GM18499 (cell line): ENCODE measurements at regions not wholly inside any gene's neighbourhood (a gene's known extent, or its start where the extent isn't known, plus 50 kb on each side); places are given as distances from the start of the nearest gene placed in this dataset.

Source experiments
- ATAC-seq: cut with Tn5 transposase; IDR thresholded peaks from one replicate; pipeline ENCODE4 v1.9.1; 2021; ENCODE audit warnings: moderate number of reproducible peaks; ENCODE audit not compliant: insufficient read depth, unreplicated experiment

DNA sequence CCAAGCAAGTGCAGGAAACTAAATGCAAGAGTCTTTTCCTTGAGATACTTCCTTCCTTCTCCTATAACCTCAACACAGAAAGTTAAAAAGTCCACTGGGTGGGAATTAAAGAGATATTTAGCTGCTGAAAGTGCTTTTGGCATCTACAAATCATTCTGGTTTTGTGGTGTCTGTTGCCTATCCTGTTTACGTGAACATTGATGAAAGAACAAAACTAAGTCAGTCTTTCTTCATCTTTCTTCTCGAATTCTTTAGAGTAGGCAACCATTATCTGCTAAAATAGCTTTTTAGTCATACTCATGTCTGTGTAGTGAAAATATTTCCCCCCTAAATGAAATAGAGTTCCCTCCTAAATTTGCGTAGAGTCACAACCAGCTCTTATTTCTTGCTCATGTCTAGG lies 838.6 kb downstream of the GATA3 start:
- no peak for ATAC-seq

DNA sequence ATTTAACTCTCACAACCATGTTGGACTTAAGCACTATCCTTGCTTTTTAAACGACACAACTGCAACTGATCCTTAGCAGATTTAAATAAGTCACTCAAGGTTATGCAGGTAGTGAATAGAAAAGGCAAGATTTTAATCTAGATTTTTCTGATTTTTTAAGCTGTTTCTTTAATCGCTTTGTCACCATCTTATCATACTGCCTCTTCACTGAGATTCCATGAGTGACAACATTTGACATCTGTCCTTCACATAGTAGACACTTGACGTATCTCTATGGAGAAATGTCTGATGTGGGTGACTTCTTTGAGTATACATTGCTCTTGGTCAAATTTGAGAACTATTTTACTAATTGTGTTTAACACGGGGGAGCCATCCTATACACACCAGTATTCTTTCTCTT lies 839.7 kb downstream of the GATA3 start:
- ATAC-seq = no peak

DNA sequence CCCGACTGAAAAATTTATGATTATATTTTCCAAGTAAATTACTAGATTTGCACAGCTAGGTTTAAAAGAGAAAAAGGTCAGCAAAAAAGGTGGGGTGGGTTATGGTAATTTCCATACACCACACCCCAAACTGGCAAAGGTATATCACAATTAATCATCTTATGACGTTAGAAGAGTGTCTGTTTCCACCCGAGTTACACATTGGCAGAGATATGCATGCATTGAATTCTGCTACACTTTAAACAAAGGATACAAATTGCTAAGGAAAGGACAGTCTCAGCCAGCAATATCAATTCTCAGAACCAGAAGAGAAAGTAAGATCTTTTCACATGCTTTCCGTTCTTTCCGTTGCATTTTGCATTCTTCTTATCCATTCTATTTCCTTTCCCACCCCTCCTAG lies 843.3 kb downstream of the GATA3 start:
- no peak for ATAC-seq

DNA sequence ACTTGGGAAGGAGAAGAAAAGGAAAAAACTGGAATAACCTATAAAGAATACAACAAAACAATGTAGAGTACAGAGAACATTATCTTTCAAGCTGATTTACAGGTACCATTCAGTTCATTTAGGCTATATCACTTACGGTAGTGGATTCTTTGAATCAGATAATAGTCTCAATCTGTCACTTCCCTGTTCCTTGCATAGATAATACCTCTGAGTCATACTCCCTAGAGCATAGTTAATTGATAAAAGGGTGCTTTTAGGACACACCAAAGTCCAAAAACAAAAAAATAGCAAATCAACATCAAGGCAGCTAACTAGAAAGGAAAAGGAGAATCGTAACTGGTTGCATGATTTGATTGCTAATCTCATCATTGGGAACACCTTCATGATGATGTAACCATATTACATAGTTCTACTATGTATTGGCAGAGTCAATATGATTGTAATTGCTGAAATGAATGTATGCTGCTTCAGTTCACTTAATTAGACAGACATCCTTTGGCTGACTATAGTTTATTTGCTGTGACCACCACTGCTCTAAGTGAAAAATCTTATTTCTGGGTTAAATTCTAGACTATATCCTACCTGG lies 844.4 kb downstream of the GATA3 start:
- ATAC-seq = no peak

DNA sequence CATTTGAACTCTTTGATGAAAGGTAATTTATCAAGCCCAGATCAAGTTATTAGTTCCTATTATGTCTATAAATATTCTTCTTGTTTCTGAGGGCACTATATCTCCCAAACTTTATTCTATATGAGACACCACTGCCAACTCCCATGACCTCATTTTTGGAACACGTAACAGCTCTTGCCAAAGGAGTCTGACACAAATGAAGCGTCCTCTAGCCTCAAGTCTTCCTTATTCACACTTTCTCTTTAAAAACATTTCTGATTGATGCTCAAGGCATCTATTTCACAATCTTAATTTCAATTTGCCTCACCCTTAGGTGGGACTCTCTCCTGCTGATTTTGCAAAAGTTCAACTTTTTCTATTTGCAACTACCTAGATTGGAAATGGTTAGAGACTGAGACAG lies 848.4 kb downstream of the GATA3 start:
- ATAC-seq = no peak

DNA sequence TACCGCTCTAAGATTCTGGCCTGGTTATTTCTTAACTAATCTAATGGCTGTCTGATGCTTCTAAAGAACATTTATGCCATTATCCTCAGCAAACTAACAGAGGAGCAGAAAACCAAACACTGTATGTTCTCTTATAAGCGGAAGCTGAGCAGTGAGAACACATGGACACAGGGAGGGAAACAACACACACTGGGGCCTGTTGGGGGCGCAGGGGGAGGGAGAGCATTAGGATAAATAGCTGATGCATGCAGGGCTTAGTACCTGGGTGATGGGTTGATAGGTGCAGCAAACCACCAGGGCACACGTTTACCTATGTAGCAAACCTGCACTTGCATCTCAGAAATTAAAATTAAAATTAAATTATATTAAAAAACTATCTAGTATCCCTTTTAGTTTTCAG lies 853.5 kb downstream of the GATA3 start:
- ATAC-seq = no peak

DNA sequence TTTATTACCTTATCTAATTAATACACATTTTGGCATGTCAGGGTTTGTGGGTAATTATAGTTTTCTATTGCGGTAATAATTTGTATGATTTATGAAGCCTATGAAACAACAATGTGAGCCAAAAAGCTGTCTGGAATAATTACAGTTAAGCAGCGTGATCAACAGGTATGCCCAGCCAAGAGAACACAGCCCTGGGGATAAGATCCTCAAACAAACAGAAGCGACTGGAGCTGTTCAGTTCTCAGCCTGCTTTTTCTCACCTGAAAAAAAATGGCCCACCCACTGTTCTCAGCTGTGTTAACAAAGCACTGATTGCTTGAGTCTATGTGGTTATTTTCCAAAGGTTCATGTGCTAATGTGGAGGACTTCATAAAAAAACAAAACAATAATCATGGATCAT lies 855.8 kb downstream of the GATA3 start:
- no peak for ATAC-seq

DNA sequence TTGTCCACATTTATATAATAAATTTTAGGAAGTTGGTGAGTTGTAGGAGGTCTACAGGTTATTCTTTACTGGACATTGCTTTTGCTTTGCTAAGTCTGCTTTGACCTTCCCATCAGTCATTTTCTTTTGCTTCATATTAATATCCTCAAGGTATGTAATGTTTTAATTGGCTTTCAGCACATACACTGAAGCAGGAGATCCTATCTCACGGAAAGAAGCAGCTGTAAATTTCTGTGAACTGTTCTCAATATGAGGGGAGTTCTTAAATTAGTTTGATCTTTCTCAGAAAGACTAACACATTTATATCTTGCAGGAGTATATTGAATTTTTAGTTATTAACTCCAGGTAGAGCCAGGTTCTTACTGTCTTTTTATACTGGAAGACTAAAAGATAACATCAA lies 856.5 kb downstream of the GATA3 start:
- ATAC-seq = no peak

DNA sequence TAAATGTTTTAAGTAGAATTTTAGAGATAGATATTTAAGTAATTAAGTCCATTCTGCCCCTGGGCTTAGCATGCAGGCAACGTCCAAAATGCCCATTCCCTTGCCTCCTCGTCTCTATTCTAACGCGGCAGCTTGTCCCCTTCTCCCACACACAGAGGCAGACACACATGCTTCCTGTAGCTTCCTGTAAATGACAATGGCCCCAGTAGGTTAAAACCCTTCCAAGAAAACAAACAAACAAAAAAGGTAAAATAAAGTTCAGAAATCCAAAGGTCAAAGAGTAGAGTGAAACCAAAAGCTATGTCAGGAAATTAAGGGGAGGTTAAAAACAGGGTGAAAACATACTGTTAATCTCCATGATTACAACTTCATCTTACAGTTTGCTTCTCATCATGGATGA lies 857.6 kb downstream of the GATA3 start:
- no peak for ATAC-seq

DNA sequence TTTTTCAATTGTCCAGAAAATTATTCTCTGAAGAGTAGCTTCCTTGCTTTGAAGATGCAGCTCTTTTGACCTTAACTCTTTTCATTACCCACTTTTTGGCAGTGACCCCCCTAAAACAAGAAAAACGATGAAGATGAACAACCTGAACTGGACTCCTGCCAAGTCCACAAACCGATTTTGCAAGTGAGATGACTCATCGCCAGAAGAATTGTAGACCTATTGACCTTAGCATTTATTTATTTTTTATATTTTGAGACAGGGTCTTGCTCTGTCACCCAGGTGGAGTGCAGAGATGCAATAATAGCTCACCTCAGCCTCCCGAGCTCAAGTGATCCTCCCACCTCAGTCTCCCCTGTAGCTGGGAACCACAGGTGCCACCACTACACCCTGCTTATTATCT lies 859.2 kb downstream of the GATA3 start:
- ATAC-seq = no peak

DNA sequence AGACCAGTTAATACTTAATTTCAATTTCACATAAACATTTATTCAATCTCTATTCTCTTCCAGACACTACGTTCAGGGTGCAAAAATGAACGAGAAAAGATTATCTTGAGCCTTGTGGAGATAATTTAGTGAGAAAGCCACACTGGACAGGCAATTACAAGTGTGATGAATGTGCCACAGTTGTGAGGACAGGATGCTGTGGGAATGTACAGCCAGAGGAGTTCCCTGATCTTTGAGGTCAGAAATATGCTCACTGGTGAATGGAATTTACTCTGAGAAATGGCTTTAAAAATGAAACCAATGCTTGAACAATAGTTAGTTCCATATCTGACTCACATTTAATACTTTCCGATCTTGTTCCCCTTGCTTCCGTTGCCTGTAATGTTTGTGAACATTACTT lies 864.8 kb downstream of the GATA3 start:
- no peak for ATAC-seq

DNA sequence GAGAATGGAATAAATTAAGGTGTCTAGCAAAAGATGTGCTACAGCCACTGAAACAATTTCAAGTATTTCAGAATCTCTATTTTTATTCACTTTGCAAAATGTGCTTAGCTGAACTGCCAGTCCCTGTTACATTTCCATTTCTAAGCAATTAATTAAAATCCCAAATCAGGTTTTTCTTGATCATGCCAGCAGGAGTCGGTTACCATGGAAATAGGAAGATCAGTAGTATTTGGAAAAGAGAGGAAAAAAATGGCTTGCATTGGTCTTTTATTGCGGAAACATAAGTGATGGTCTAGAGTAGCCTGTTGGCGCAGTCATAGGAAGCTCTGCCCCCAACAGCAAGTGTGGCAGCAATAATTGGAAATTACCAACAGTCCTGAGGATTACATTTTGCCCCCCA lies 867.1 kb downstream of the GATA3 start:
- no peak for ATAC-seq

DNA sequence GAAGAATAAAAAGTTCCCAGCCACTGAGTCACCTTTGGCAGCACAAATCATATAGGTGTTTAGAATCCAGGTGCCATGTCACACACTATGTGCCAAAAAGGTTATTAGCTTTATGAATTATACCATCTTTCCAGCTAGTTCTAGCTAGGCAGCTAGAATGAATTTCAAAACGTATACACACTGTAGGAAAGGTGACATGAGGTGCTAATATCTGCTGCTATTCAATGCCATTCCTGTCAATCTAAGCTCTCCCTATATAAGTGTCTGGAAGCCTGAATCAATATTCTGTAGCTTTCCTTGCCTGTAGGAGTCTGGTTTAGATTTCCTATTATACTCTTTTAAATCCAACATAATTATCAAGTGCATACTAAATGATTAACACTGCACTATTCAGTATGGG lies 868.6 kb downstream of the GATA3 start:
- ATAC-seq = no peak

DNA sequence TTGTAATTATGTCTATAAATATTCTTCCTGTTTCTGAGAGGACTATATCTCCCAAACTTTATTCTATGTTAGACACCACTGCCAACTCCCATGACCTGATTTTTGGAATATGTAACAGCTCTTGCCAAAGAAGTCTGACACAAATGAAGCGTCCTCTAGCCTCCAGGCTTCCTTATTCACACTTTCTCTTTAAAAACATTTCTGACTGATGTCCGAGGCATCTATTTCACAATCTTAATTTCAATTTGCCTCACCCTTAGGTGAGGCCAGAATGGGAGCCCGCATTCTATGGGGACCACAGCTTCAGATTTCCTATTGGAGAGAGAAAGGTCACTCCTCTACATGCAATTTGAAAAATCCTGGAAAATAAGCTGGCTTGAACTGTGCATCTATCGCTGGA lies 873.2 kb downstream of the GATA3 start:
- no peak for ATAC-seq

DNA sequence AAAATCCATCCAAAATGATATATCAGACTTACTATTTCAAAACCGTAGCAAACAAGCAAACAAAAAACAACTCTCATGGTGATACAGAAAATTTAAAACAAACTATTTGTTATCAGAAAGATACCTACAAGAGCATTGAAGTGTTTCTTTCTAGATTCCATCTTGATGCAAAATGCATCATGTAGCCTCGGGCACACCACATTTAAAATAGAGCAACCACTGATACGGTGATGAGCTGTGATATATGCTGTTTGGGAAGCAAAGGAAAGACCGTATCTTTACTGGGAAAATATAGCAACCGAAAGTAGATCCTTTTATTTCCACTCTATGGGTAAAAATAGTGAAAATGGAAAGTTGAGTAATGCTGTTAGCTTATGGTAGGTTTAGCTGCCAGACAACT lies 892.0 kb downstream of the GATA3 start:
- ATAC-seq = no peak

DNA sequence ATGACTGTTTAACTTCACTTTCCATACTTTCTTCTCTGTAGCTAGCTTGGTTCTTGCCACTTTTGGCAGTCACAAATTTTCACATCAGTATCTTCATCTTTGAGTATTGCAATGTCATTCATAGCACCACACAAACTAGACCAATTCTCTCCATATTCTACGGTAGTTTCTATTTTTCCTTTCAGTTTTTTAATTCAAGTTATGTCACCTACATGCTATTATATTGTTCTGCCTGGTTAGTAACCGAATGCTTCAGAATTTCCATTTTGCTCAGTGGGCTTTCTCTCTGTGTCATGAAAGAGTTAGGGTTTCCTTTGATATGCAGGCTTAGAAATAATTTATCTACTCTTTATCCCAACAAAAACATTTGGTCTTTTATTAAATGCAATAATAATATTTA lies 896.5 kb downstream of the GATA3 start:
- no peak for ATAC-seq

DNA sequence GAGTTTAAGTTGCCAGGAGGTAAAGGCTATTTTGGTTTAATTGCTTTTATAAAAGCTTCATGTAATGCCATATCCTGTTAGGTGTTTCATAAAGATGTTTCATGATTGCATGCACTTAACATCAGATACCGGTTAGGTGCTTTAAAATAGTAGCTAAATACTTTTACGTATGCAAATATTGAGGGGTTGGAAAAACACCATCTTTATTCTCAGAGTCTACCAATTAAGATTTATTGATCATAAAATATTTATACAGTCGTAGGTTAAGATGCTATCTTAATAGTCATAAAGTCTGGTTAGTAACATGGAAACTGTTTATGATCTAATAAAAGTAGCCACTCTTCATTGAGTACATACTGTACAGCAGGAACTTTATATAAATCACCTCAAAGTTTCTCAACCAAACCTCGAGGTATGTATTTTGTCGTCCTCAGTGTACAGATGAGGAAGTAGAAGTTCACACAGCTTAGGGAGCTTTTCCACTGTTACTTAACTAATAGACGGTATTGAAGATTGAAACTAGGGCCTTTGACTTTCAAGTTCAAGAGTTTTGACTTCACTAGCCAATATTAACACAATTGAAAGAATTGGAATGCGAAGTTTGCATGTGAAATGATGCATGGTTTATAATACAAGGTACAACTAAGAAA lies 897.1 kb downstream of the GATA3 start:
- no peak for ATAC-seq

DNA sequence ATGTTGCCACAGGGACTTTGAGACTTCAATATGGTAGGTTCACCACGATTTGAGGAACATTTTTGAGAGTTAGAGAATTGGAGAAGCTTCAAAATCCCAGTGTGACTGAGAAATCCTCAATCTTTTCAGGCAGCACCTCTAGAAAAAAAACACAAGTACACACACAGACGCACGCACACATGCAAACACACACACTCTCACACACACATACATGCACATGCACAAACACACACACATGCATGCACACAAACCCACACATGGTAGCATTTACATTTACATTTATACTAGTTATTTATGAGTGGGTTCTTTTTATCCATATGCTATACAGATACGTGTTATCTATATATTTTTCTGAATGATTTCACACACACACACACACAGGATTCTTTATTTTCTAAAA lies 901.9 kb downstream of the GATA3 start:
- no peak for ATAC-seq

DNA sequence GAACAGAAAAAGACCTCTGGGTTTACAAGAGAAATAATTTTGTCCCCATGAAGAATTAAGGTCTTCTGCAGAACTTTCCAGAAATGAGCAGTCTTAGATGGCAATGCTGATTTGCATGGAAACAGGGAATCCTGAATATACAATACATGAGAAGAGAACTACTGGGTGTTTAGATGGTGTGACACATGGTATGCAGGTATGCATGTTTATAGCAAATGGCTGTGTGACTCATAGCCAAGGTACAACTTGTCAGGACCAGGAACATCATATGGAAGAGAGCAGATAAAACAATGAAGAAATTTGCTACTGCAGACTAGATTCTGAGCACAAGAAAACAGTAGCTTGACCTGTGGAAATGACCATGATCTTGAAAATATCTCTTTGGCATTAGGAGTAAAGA lies 907.8 kb downstream of the GATA3 start:
- ATAC-seq = no peak

DNA sequence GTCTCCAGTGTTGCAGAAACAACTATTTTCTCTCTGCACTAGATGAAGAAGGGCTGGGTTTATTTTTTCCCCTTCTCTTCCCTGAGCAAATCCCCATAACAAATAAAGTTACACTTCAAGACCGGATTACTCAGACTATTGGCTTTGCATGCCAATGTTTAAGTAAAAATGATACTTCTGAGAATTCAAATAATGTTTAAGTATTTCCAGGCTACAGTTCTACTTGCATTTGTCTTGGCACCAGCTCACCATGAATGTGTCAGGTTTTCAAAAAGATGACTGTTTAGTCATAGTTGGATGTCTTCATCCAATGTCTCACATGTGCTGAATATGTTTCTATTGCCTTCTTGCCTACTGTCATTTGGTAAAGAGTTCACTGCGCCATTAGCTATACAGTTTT lies 912.6 kb downstream of the GATA3 start:
- no peak for ATAC-seq

DNA sequence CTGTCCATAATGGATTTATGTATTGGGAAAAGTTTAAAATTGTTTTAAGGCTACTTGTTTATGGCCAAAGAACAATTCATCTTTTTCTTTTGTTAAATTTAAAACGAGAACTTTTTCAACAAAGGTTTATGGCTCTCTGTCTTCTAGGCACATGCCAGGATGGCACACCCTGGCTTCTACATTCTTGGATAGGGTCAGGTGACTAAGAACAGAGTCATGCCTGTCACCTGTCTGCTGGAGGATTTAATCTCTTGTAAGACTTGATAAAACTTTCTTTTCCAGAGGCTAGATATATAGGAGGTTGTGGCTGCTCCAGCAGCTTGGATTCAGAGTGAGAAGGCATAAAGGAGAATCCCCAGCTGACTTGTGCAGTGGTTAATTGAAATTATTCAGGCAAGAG lies 915.4 kb downstream of the GATA3 start:
- no peak for ATAC-seq

DNA sequence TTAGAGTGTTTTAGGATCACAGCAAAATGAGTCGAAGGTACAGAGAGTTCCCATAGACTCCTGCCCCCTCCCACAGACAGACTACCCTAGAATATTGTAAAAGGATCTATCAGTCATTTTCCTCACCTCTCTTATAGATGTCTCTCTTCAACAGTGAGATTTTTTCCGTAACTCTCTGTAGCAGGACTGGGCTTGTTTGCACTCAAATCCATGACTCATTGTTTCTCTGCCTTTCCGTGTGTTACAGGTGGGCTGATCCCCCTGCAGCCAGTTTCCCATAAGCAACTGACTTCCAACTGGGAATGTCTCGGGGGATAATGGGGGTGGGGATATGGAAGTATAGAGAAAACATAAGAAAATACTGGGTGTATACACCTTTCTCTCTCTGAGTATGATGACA lies 921.0 kb downstream of the GATA3 start:
- ATAC-seq = no peak

DNA sequence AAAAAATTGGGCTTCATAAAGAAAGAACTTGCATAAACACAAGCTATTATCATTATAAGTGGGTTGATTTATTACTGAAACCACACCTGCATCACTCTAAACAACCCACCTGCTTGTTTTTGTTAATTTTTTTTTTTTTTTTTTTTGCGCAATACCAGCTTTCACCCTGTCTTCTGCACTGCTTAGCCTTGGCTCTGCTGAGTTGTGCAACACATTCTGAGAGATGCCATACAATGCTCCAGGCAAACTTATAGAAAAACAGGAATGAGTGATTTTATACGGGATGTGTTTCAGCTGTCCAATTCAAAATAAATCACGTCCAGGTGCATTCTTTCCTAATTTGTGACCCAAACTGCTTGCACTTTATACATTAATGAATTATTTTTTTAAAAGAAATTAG lies 923.6 kb downstream of the GATA3 start:
- ATAC-seq = no peak
